ENCODE measurements at regions not wholly inside any gene's neighbourhood (a gene's known extent, or its start where the extent isn't known, plus 50 kb on each side); places are given as distances from the start of the nearest gene placed in this dataset.

GRCh38 chr4:41375561-41375960 lies 118.8 kb downstream of the UCHL1 start:
- no peak for TF ChIP-seq CTCF (conservative IDR thresholded peaks at IDR 0.05; ENCODE audit: low read length)
- TF ChIP-seq EZH2phosphoT487 (IDR thresholded peaks at IDR 0.05; ENCODE audit: borderline replicate concordance, low read depth, low read length) = no peak

Measured in OCI-LY7 (cell line).